Germinal center (tissue), 1 donor: ENCODE measurements at regions not wholly inside any gene's neighbourhood (a gene's known extent, or its start where the extent isn't known, plus 50 kb on each side); places are given as distances from the start of the nearest gene placed in this dataset.

Source experiments
- DNase-seq: peaks from one replicate; pipeline ENCODE4 v3.0.0; 2012; ENCODE audit warnings: mixed read lengths, low spot score

- DNase-seq = no peak
Measured at GRCh38 chr6:14718861-14719260, 527.0 kb upstream of the JARID2 start.

GRCh38 chr6:14719270-14719669, 526.6 kb upstream of the JARID2 start:
- no peak for DNase-seq

- DNase-seq = no peak
Measured at GRCh38 chr6:14720411-14721102, 525.3 kb upstream of the JARID2 start.

- DNase-seq = no peak
Measured at GRCh38 chr6:14721103-14721758, 524.6 kb upstream of the JARID2 start.

GRCh38 chr6:14722001-14722562, 523.8 kb upstream of the JARID2 start:
- no peak for DNase-seq

- no peak for DNase-seq
Measured at GRCh38 chr6:14722704-14723103, 523.2 kb upstream of the JARID2 start.

GRCh38 chr6:14723535-14724086, 522.3 kb upstream of the JARID2 start:
- no peak for DNase-seq

GRCh38 chr6:14724549-14724948, 521.3 kb upstream of the JARID2 start:
- no peak for DNase-seq

- DNase-seq = no peak
Measured at GRCh38 chr6:14726816-14727493, 518.9 kb upstream of the JARID2 start.

GRCh38 chr6:14727494-14728395, 518.1 kb upstream of the JARID2 start:
- no peak for DNase-seq

GRCh38 chr6:14728396-14729024, 517.4 kb upstream of the JARID2 start:
- no peak for DNase-seq

- peak; percentile 28 for DNase-seq
Measured at GRCh38 chr6:14729129-14729871, 516.6 kb upstream of the JARID2 start.

GRCh38 chr6:14730654-14731053, 515.2 kb upstream of the JARID2 start:
- no peak for DNase-seq

- no peak for DNase-seq
Measured at GRCh38 chr6:14731611-14732010, 514.3 kb upstream of the JARID2 start.

GRCh38 chr6:14732226-14732843, 513.5 kb upstream of the JARID2 start:
- DNase-seq = no peak

GRCh38 chr6:14732844-14733757, 512.8 kb upstream of the JARID2 start:
- no peak for DNase-seq

- DNase-seq = no peak
Measured at GRCh38 chr6:14734052-14734415, 511.8 kb upstream of the JARID2 start.

GRCh38 chr6:14734416-14735340, 511.2 kb upstream of the JARID2 start:
- peak; percentile 15 for DNase-seq
